A549 (cell line): ENCODE measurements at regions not wholly inside any gene's neighbourhood (a gene's known extent, or its start where the extent isn't known, plus 50 kb on each side); places are given as distances from the start of the nearest gene placed in this dataset.

Experiments used
- CTCF ChIP-seq: fragments of >200 bp; sonication (Bioruptor Twin); formaldehyde crosslinking; IDR thresholded peaks from 3 replicates; pipeline ENCODE4 v1.5.1; 2016
- KDM1A ChIP-seq: fragments of 200-600 bp; sonication (generic); IDR thresholded peaks from 2 replicates; pipeline ENCODE4 v1.6.1; 2016; ENCODE audit warnings: low read depth, mild to moderate bottlenecking
- NR3C1 ChIP-seq: fragments of >200 bp; sonication (Bioruptor Twin); formaldehyde crosslinking; IDR thresholded peaks from 3 replicates; pipeline ENCODE4 v1.6.1; 2017
- POLR2A ChIP-seq: IDR thresholded peaks from 2 replicates; pipeline ENCODE4 v1.6.1; 2012; ENCODE audit warnings: mild to moderate bottlenecking, low read length
- POLR2AphosphoS2 ChIP-seq: conservative IDR thresholded peaks from 2 replicates; pipeline ENCODE4 v1.6.1; 2012; ENCODE audit warnings: low read length, improper control_type of control experiment, inconsistent platforms
- ZC3H11A ChIP-seq: fragments of 450-650 bp; IDR thresholded peaks from 2 replicates; pipeline ENCODE4 v1.6.1; 2014; ENCODE audit warnings: antibody characterized with exemption, mild to moderate bottlenecking

GRCh38 chr14:49313108-49313507, 273.1 kb downstream of the RPS29 start:
- no peak for TF ChIP-seq CTCF
- no peak for TF ChIP-seq NR3C1
- TF ChIP-seq ZC3H11A: no peak
- TF ChIP-seq POLR2AphosphoS2: no peak
- no peak for TF ChIP-seq POLR2A
- no peak for TF ChIP-seq KDM1A
